H1 (cell line): ENCODE measurements at regions not wholly inside any gene's neighbourhood (a gene's known extent, or its start where the extent isn't known, plus 50 kb on each side); places are given as distances from the start of the nearest gene placed in this dataset.

Source experiments
- CTCF ChIA-PET: fragments of 300-600 bp; sonication (Branson Sonifier 250); formaldehyde crosslinking; loops from one replicate; lab custom pipeline; 2021; ENCODE audit not compliant: partially characterized antibody; lab: Charles Lee
- POLR2A ChIA-PET: fragments of 300-600 bp; sonication (Branson Sonifier 250); formaldehyde crosslinking; loops from one replicate; lab custom pipeline; 2021; ENCODE audit warnings: inconsistent platforms; ENCODE audit not compliant: partially characterized antibody; lab: Charles Lee
- DNase-seq, 2 experiments: peaks; one replicate each; pipeline versions ENCODE4 v3.0.0 to v3.0.0-alpha.2; 2010 to 2022; ENCODE audit warnings: low spot score in 2 of 2, low read depth in 1 of 2, mixed read lengths in 1 of 2
- FAIRE-seq: peaks from 2 replicates; lab custom pipeline; 2011; peaks lifted over from hg19 to GRCh38; lab: Jason Lieb, UNC
- H2AFZ ChIP-seq: 2 replicates; pipeline ENCODE4 v1.8.1; 2012; ENCODE audit warnings: low read length, inconsistent platforms
- H2AK5ac ChIP-seq: 2 replicates; pipeline ENCODE4 v1.6.1; 2013; ENCODE audit warnings: low read depth, low read length
- H2BK120ac ChIP-seq: replicated peaks from 2 replicates; pipeline ENCODE3; 2013; ENCODE audit warnings: low read depth, low read length, inconsistent platforms
- H2BK12ac ChIP-seq: 2 replicates; pipeline ENCODE4 v1.6.1; 2013; ENCODE audit warnings: low read depth, low read length
- H2BK15ac ChIP-seq: 2 replicates; pipeline ENCODE4 v1.6.1; 2013; ENCODE audit warnings: low read length
- H2BK20ac ChIP-seq: 2 replicates; pipeline ENCODE4 v1.6.1; 2013; ENCODE audit warnings: low read length
- H2BK5ac ChIP-seq: 2 replicates; pipeline ENCODE4 v1.6.1; 2013; ENCODE audit warnings: low read depth, low read length
- H3K14ac ChIP-seq: 2 replicates; pipeline ENCODE4 v1.6.1; 2013; ENCODE audit warnings: inconsistent platforms; ENCODE audit not compliant: insufficient read length
- H3K18ac ChIP-seq: 2 replicates; pipeline ENCODE4 v1.6.1; 2013; ENCODE audit warnings: low read length; ENCODE audit errors: extremely low read depth
- H3K23ac ChIP-seq: 2 replicates; pipeline ENCODE4 v1.6.1; 2013; ENCODE audit warnings: inconsistent platforms; ENCODE audit not compliant: insufficient read length
- H3K23me2 ChIP-seq: 2 replicates; pipeline ENCODE4 v1.6.1; 2013; ENCODE audit warnings: low read depth, low read length
- H3K27ac ChIP-seq: 2 replicates; pipeline ENCODE4 v1.6.1; 2011; ENCODE audit warnings: low read depth, low read length, inconsistent platforms
- H3K27me3 ChIP-seq, 4 experiments: replicated peaks in 1 of 4; 1 replicate in 1 of 4; 2 replicates in 3 of 4; pipeline versions ENCODE4 v1.6.1 to v1.8.1; 2011 to 2013; ENCODE audit warnings: low read length in 3 of 4, mild to moderate bottlenecking in 3 of 4, inconsistent platforms in 2 of 4, mixed read lengths in 2 of 4, moderate library complexity in 1 of 4; ENCODE audit not compliant: control insufficient read depth in 3 of 4, insufficient read depth in 3 of 4; ENCODE audit errors: extremely low read depth in 1 of 4
- H3K36me3 ChIP-seq, 4 experiments: 2 replicates each; pipeline versions ENCODE4 v1.6.1 to v1.8.1; 2011 to 2013; ENCODE audit warnings: mild to moderate bottlenecking in 4 of 4, low read length in 3 of 4, moderate library complexity in 2 of 4, control low read depth in 1 of 4, inconsistent platforms in 1 of 4; ENCODE audit not compliant: insufficient read depth in 4 of 4, control insufficient read depth in 2 of 4
- H3K4ac ChIP-seq: replicated peaks from 2 replicates; pipeline ENCODE3; 2013; ENCODE audit warnings: low read length, low read depth, mixed read lengths, inconsistent platforms; ENCODE audit not compliant: insufficient read length
- H3K4me1 ChIP-seq, 4 experiments: replicated peaks in 1 of 4; 1 replicate in 1 of 4; 2 replicates in 3 of 4; pipeline versions ENCODE4 v1.6.1 to v1.8.1; 2011 to 2013; ENCODE audit warnings: low read length in 3 of 4, inconsistent platforms in 2 of 4, mixed read lengths in 1 of 4; ENCODE audit not compliant: insufficient read depth in 4 of 4, control insufficient read depth in 3 of 4
- H3K4me2 ChIP-seq, 2 experiments: 2 replicates each; pipeline versions ENCODE4 v1.6.1 to v1.8.1; 2011 to 2013; ENCODE audit warnings: low read depth in 2 of 2, low read length in 2 of 2, control low read depth in 1 of 2, inconsistent platforms in 1 of 2, mild to moderate bottlenecking in 1 of 2; ENCODE audit not compliant: insufficient read depth in 1 of 2
- H3K4me3 ChIP-seq, 4 experiments: fragments of 200-600, 300-600 bp in 1 of 4; sonication (generic), shearing (Covaris generic), sonication (Bioruptor Twin) in 1 of 4; 2 replicates each; pipeline versions ENCODE4 v1.5.1 to v1.8.1; 2011 to 2016; ENCODE audit warnings: low read length in 4 of 4, low read depth in 3 of 4, control low read depth in 2 of 4, inconsistent platforms in 2 of 4, mild to moderate bottlenecking in 2 of 4, mixed read lengths in 1 of 4, moderate library complexity in 1 of 4; ENCODE audit not compliant: insufficient read depth in 2 of 4; ENCODE audit errors: extremely low read depth in 1 of 4
- H3K56ac ChIP-seq: replicated peaks from 2 replicates; pipeline ENCODE3; 2013; ENCODE audit warnings: low read depth, mild to moderate bottlenecking, mixed read lengths, low read length, inconsistent platforms; ENCODE audit not compliant: insufficient read length
- H3K79me1 ChIP-seq: 2 replicates; pipeline ENCODE4 v1.6.1; 2013; ENCODE audit warnings: low read depth, low read length, control low read depth
- H3K79me2 ChIP-seq, 2 experiments: 2 replicates each; pipeline versions ENCODE4 v1.6.1 to v1.8.1; 2012 to 2013; ENCODE audit warnings: low read length in 2 of 2, mild to moderate bottlenecking in 2 of 2, inconsistent platforms in 1 of 2; ENCODE audit not compliant: insufficient read depth in 2 of 2, control insufficient read depth in 1 of 2
- H3K9ac ChIP-seq, 4 experiments: replicated peaks in 1 of 4; 1 replicate in 1 of 4; 2 replicates in 3 of 4; pipeline versions ENCODE4 v1.6.1 to v1.8.1; 2011 to 2013; ENCODE audit warnings: low read depth in 3 of 4, low read length in 3 of 4, control low read depth in 2 of 4, mild to moderate bottlenecking in 2 of 4, moderate library complexity in 2 of 4, inconsistent platforms in 1 of 4; ENCODE audit errors: extremely low read depth in 1 of 4
- H3K9me3 ChIP-seq, 2 experiments: 2 replicates each; pipeline versions ENCODE4 v1.6.1 to v1.8.1; 2012 to 2013; ENCODE audit warnings: mild to moderate bottlenecking in 2 of 2, moderate library complexity in 2 of 2, control low read depth in 1 of 2, inconsistent platforms in 1 of 2, low read depth in 1 of 2, low read length in 1 of 2, mixed read lengths in 1 of 2; ENCODE audit not compliant: insufficient read depth in 2 of 2
- H4K20me1 ChIP-seq, 2 experiments: replicated peaks in 1 of 2; 2 replicates each; pipeline versions ENCODE3 to v1.8.1; 2011 to 2013; ENCODE audit warnings: inconsistent platforms in 2 of 2, low read length in 2 of 2, mild to moderate bottlenecking in 1 of 2; ENCODE audit not compliant: insufficient read depth in 2 of 2, control insufficient read depth in 1 of 2
- H4K5ac ChIP-seq: 2 replicates; pipeline ENCODE4 v1.6.1; 2013; ENCODE audit warnings: low read length, low read depth, mixed read lengths, inconsistent platforms; ENCODE audit not compliant: insufficient read length
- H4K8ac ChIP-seq: 2 replicates; pipeline ENCODE4 v1.8.0; 2013; ENCODE audit warnings: mild to moderate bottlenecking, moderate library complexity, low read length, inconsistent platforms; ENCODE audit not compliant: insufficient read depth; ENCODE audit errors: extremely low read depth
- H4K91ac ChIP-seq: replicated peaks from 2 replicates; pipeline ENCODE3; 2013; ENCODE audit warnings: low read length, mixed read lengths, inconsistent platforms; ENCODE audit not compliant: insufficient read length
- BACH1 ChIP-seq: IDR thresholded peaks from 2 replicates; pipeline ENCODE4 v1.6.1; 2012; ENCODE audit warnings: low read length, improper control_type of control experiment
- CBX5 ChIP-seq: fragments of 300-800, 300-1000 bp; sonication (generic); IDR thresholded peaks from 2 replicates; pipeline ENCODE4 v1.7.1; 2016; ENCODE audit warnings: antibody characterized with exemption, low read length, low read depth
- CHD1 ChIP-seq: IDR thresholded peaks from 2 replicates; pipeline ENCODE4 v1.6.1; 2012; ENCODE audit warnings: low read depth, low read length, improper control_type of control experiment
- FOSL1 ChIP-seq: IDR thresholded peaks from 2 replicates; pipeline ENCODE4 v1.6.1; 2011; ENCODE audit warnings: mild to moderate bottlenecking, low read depth, low read length, moderate library complexity; ENCODE audit not compliant: insufficient read depth
- HDAC2 ChIP-seq, 2 experiments: fragments of 300-600 bp in 1 of 2; sonication (generic) in 1 of 2; IDR thresholded peaks; 2 replicates each; pipeline ENCODE4 v1.6.1; 2011 to 2012; ENCODE audit warnings: low read depth in 2 of 2, low read length in 2 of 2, mild to moderate bottlenecking in 2 of 2, moderate library complexity in 2 of 2, borderline replicate concordance in 1 of 2, inconsistent platforms in 1 of 2
- HDAC6 ChIP-seq: IDR thresholded peaks from one replicate; pipeline ENCODE4 v1.7.1; 2012; ENCODE audit warnings: low read depth, mild to moderate bottlenecking, inconsistent platforms, low read length, moderate library complexity
- JUND ChIP-seq: IDR thresholded peaks from 2 replicates; pipeline ENCODE4 v1.6.1; 2011; ENCODE audit warnings: mild to moderate bottlenecking, improper control_type of control experiment, low read length
- NANOG ChIP-seq: IDR thresholded peaks from 2 replicates; pipeline ENCODE4 v1.6.1; 2011; ENCODE audit warnings: low read length, low read depth, mild to moderate bottlenecking, inconsistent platforms; ENCODE audit not compliant: insufficient read depth, poor library complexity, severe bottlenecking
- PHF8 ChIP-seq: fragments of 200-600 bp; sonication (generic); conservative IDR thresholded peaks from 2 replicates; pipeline ENCODE4 v1.7.1; 2012; ENCODE audit warnings: low read depth, mild to moderate bottlenecking, inconsistent platforms, low read length, moderate library complexity
- POLR2AphosphoS5 ChIP-seq: IDR thresholded peaks from 2 replicates; pipeline ENCODE4 v1.6.1; 2011; ENCODE audit warnings: low read depth, low read length
- POU5F1 ChIP-seq: IDR thresholded peaks from 2 replicates; pipeline ENCODE4 v1.6.1; 2011; ENCODE audit warnings: low read depth, mild to moderate bottlenecking, low read length, moderate library complexity
- RAD21 ChIP-seq, 2 experiments: IDR thresholded peaks in 1 of 2; conservative IDR thresholded peaks in 1 of 2; 2 replicates each; pipeline ENCODE4 v1.6.1; 2011; ENCODE audit warnings: low read depth in 2 of 2, low read length in 2 of 2, improper control_type of control experiment in 1 of 2, inconsistent platforms in 1 of 2, mild to moderate bottlenecking in 1 of 2, moderate library complexity in 1 of 2
- RXRA ChIP-seq: IDR thresholded peaks from 2 replicates; pipeline ENCODE4 v1.6.1; 2011; ENCODE audit warnings: low read depth, mild to moderate bottlenecking, low read length, moderate library complexity; ENCODE audit not compliant: insufficient read depth
- SP4 ChIP-seq: IDR thresholded peaks from 2 replicates; pipeline ENCODE4 v1.6.1; 2012; ENCODE audit warnings: low read length, inconsistent platforms
- SUZ12 ChIP-seq: fragments of 200-600 bp; sonication (generic); IDR thresholded peaks from 2 replicates; pipeline ENCODE4 v1.6.1; 2012; ENCODE audit warnings: mild to moderate bottlenecking, inconsistent platforms, low read length, moderate library complexity, mixed read lengths
- WGBS, 2 experiments: shearing (Covaris generic) in 1 of 2; methylation state at CpG; one replicate each; pipeline versions ENCODE4 v1.1.6 to v1.1.7; 2013 to 2015; ENCODE audit warnings: low lambda C conversion rate in 2 of 2, mixed read lengths in 2 of 2, inconsistent platforms in 1 of 2, low coverage in 1 of 2, missing lambda C conversion rate in 1 of 2; ENCODE audit not compliant: insufficient replicate concordance in 2 of 2, insufficient coverage in 1 of 2, insufficient read length in 1 of 2; ENCODE audit errors: extremely low coverage in 1 of 2, missing lambda C conversion rate in 1 of 2; 5-methylcytosine and 5-hydroxymethylcytosine counted together

- DNase-seq = no peak
- ChIA-PET POLR2A (no interaction called here), CTCF (no interaction called here)
- no peaks in the 10 kb centered on the region for H3K9me3 ChIP-seq
- H3K18ac ChIP-seq = no peak overlapping the region
- no peak overlapping the region for H3K23ac ChIP-seq
- no peak overlapping the region for H2AFZ ChIP-seq
- H2BK12ac ChIP-seq = no peak overlapping the region
- no peak overlapping the region for H2BK15ac ChIP-seq
- H3K4me2 ChIP-seq = no peak overlapping the region
- H3K79me1 ChIP-seq = no peaks in the 10 kb centered on the region
- H4K91ac ChIP-seq = no peak overlapping the region
- H3K23me2 ChIP-seq = no peaks in the 10 kb centered on the region
- H4K5ac ChIP-seq = no peak overlapping the region
- H2BK20ac ChIP-seq = no peak overlapping the region
- no peaks in the 10 kb centered on the region for H3K79me2 ChIP-seq
- no peaks in the 10 kb centered on the region for H4K20me1 ChIP-seq
- H3K4me1 ChIP-seq = no peaks in the 10 kb centered on the region
- H3K14ac ChIP-seq = no peak overlapping the region
- no peak for FAIRE-seq
- WGBS, 2 experiments = 96% methylated on average over 5 of the region's 5 CpGs; no CpG with 5 or more reads in 1 of the 2 experiments
- no peak overlapping the region for H3K4me3 ChIP-seq
- no peak overlapping the region for H3K9ac ChIP-seq
- peaks cover 0 to 1% (median 0%) of the 10 kb centered on the region in 4 experiments; a peak in 1 of 7 replicates for H3K27me3 ChIP-seq
- no peak overlapping the region for H3K27ac ChIP-seq
- H3K36me3 ChIP-seq = no peaks in the 10 kb centered on the region
- no peak overlapping the region for H2BK120ac ChIP-seq
- H2AK5ac ChIP-seq = no peak overlapping the region
- H3K4ac ChIP-seq = no peak overlapping the region
- H3K56ac ChIP-seq = no peak overlapping the region
- no peak overlapping the region for H4K8ac ChIP-seq
- no peak overlapping the region for H2BK5ac ChIP-seq
- no peak for TF ChIP-seq POLR2AphosphoS5
- TF ChIP-seq SUZ12 = no peak
- no peak for TF ChIP-seq FOSL1
- TF ChIP-seq HDAC2 (IDR thresholded peaks at IDR 0.05; ENCODE audit: borderline replicate concordance in 1 of 2, low read depth in 2 of 2, low read length in 2 of 2) = no peak
- no peak for TF ChIP-seq CBX5
- TF ChIP-seq SP4 = no peak
- no peak for TF ChIP-seq NANOG
- TF ChIP-seq POU5F1 = no peak
- TF ChIP-seq PHF8 = no peak
- no peak for TF ChIP-seq CHD1
- TF ChIP-seq RXRA = no peak
- TF ChIP-seq HDAC6 = no peak
- no peak for TF ChIP-seq RAD21 (IDR thresholded peaks at IDR 0.05 in 1 of 2, conservative IDR thresholded peaks at IDR 0.05 in 1 of 2; ENCODE audit: low read depth in 2 of 2, low read length in 2 of 2)
- no peak for TF ChIP-seq BACH1
- TF ChIP-seq JUND = no peak
These were observed 542.8 kb downstream of the PTPRU start for GRCh38 chr1:29779146-29779545.
